ENCODE measurements at regions not wholly inside any gene's neighbourhood (a gene's known extent, or its start where the extent isn't known, plus 50 kb on each side); places are given as distances from the start of the nearest gene placed in this dataset.

DNA sequence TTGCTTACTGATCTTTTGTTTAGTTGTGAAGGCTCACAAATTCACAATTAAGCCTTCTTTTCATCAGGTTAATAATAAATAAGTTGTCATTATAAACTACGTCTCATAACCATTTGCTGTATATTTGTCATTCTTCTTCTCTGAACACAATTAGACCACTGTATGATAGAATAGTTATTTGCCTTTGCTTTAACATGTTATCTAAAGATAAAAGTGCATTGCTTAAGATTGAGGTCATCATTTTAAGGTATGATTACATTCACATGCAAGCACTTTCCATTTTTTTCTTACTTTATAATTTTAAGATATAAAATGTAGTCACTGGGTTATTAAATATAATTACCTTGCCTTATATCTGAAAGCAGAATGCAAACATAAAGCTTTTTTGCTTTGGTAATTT, 80.1 kb upstream of the GLS start:
- no peak overlapping the region for H3K27ac ChIP-seq (ENCODE audit: low read length)
- H3K36me3 ChIP-seq (ENCODE audit: control insufficient read depth, insufficient read depth, low read length) = no peaks in the 10 kb centered on the region
- in situ Hi-C loops (cut with HindIII; ENCODE audit: low pct_unique_long_range_greater_than_20kb, low sequenced_read_pairs) = no loop called here
- POLR2A ChIA-PET = no interaction called here
- DNase-seq (ENCODE audit: low read depth, low spot score) (no peak), ATAC-seq (no peak)
- no peaks in the 10 kb centered on the region for H3K9me3 ChIP-seq (ENCODE audit: control insufficient read depth, insufficient read depth, low read depth, low read length)
- H3K4me1 ChIP-seq (ENCODE audit: control insufficient read depth, insufficient read depth, low read length) = no peaks in the 10 kb centered on the region
- intact Hi-C loops (cut with micrococcal nuclease; ENCODE audit: unreplicated experiment) = loop anchor here (10.0 kb wide), 1 partner anchor 416 kb away; no protein-coding TSS in a partner anchor
- no TSS peak for BruUV-seq (replicated peaks)
- no peaks in the 10 kb centered on the region for H3K27me3 ChIP-seq (ENCODE audit: control insufficient read depth, insufficient read depth, low read length)
- CTCF ChIA-PET = no interaction called here
- H3K4me3 ChIP-seq (ENCODE audit: low read depth in 2 of 2, low read length in 2 of 2) = no peak overlapping the region
- TF ChIP-seq TCF7L2 (IDR thresholded peaks at IDR 0.05; ENCODE audit: low read depth, low read length) (no peak), POLR2AphosphoS5 (IDR thresholded peaks at IDR 0.05; ENCODE audit: low read depth, low read length) (no peak), SIN3A (IDR thresholded peaks at IDR 0.05; ENCODE audit: borderline replicate concordance, insufficient read depth, low read depth, low read length) (no peak)
- TF ChIP-seq, protein P1, sequence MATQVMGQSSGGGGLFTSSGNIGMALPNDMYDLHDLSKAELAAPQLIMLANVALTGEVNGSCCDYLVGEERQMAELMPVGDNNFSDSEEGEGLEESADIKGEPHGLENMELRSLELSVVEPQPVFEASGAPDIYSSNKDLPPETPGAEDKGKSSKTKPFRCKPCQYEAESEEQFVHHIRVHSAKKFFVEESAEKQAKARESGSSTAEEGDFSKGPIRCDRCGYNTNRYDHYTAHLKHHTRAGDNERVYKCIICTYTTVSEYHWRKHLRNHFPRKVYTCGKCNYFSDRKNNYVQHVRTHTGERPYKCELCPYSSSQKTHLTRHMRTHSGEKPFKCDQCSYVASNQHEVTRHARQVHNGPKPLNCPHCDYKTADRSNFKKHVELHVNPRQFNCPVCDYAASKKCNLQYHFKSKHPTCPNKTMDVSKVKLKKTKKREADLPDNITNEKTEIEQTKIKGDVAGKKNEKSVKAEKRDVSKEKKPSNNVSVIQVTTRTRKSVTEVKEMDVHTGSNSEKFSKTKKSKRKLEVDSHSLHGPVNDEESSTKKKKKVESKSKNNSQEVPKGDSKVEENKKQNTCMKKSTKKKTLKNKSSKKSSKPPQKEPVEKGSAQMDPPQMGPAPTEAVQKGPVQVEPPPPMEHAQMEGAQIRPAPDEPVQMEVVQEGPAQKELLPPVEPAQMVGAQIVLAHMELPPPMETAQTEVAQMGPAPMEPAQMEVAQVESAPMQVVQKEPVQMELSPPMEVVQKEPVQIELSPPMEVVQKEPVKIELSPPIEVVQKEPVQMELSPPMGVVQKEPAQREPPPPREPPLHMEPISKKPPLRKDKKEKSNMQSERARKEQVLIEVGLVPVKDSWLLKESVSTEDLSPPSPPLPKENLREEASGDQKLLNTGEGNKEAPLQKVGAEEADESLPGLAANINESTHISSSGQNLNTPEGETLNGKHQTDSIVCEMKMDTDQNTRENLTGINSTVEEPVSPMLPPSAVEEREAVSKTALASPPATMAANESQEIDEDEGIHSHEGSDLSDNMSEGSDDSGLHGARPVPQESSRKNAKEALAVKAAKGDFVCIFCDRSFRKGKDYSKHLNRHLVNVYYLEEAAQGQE (IDR thresholded peaks at IDR 0.05; ENCODE audit: insufficient read depth in 1 of 2, low read depth in 2 of 2, low read length in 1 of 2) = no peak
- TF ChIP-seq, protein P2, sequence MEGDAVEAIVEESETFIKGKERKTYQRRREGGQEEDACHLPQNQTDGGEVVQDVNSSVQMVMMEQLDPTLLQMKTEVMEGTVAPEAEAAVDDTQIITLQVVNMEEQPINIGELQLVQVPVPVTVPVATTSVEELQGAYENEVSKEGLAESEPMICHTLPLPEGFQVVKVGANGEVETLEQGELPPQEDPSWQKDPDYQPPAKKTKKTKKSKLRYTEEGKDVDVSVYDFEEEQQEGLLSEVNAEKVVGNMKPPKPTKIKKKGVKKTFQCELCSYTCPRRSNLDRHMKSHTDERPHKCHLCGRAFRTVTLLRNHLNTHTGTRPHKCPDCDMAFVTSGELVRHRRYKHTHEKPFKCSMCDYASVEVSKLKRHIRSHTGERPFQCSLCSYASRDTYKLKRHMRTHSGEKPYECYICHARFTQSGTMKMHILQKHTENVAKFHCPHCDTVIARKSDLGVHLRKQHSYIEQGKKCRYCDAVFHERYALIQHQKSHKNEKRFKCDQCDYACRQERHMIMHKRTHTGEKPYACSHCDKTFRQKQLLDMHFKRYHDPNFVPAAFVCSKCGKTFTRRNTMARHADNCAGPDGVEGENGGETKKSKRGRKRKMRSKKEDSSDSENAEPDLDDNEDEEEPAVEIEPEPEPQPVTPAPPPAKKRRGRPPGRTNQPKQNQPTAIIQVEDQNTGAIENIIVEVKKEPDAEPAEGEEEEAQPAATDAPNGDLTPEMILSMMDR (IDR thresholded peaks at IDR 0.05) = no peak

DNA sequence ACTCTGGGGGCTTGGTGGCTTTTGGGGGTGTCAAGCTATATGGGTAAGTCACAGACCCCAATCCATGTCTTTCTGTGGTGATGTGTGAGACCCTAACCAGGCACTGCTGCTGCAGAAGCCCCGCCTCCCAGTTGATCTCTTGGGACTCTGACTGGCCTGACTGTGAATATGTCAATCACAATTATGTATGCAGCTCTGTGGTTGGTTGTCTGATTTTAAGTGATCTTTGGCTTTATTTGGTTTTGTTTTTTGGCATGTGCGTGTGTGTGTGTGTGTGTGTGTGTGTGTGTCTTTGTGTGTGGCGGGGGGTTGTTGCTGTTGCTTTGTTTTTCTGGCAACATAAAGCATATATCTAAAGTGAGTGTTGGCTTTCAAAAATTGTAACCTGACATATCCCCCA, 78.5 kb upstream of the GLS start:
- CTCF ChIA-PET = interaction anchor here (0.6 kb wide), 1 partner anchor 456 kb away, joined by 6 read pairs; no protein-coding TSS in a partner anchor
- Histone ChIP-seq H3K36me3 (ENCODE audit: control insufficient read depth, insufficient read depth, low read length) (no peaks in the 10 kb centered on the region), H3K9me3 (ENCODE audit: control insufficient read depth, insufficient read depth, low read depth, low read length) (no peaks in the 10 kb centered on the region), H3K27ac (ENCODE audit: low read length) (no peak overlapping the region), H3K27me3 (ENCODE audit: control insufficient read depth, insufficient read depth, low read length) (no peaks in the 10 kb centered on the region), H3K4me1 (ENCODE audit: control insufficient read depth, insufficient read depth, low read length) (no peaks in the 10 kb centered on the region), H3K4me3 (ENCODE audit: low read depth in 2 of 2, low read length in 2 of 2) (no peak overlapping the region)
- POLR2A ChIA-PET = no interaction called here
- DNase-seq (ENCODE audit: low read depth, low spot score) = no peak
- intact Hi-C loops (cut with micrococcal nuclease; ENCODE audit: unreplicated experiment) = loop anchor here (10.0 kb wide), 1 partner anchor 417 kb away; no protein-coding TSS in a partner anchor
- in situ Hi-C loops (cut with HindIII; ENCODE audit: low pct_unique_long_range_greater_than_20kb, low sequenced_read_pairs) = no loop called here
- TF ChIP-seq POLR2AphosphoS5 (IDR thresholded peaks at IDR 0.05; ENCODE audit: low read depth, low read length) (no peak), TCF7L2 (IDR thresholded peaks at IDR 0.05; ENCODE audit: low read depth, low read length) (no peak)
- no TSS peak for BruUV-seq (replicated peaks)
- ATAC-seq = no peak

DNA sequence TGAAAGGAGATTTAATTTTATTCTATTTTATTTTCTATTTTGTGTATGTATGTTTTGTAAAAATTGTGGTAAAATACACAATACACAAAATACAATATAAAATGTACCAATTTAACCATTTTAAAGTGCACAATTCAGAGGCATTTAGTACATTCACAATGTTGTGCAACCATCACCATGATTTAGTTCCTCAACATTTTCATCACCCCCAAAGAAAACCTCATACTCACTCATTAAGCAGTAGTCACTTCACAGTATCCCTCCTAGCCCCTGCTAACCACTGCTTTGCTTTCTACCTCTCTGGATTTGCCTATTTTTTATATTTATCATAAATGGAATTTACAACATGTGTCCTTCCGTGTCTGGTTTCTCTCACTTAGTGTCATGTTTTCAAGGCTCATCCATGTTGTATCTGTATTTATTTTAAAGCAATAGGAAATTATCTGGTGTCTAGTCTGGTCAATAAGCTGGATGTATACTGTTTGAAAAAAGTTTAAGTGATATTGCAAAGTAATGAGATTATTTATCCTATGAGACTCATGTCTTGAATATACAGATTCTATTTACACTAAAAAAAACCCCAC, 77.9 kb upstream of the GLS start:
- ATAC-seq = no peak
- TF ChIP-seq POLR2AphosphoS5 (IDR thresholded peaks at IDR 0.05; ENCODE audit: low read depth, low read length) (no peak), SIN3A (IDR thresholded peaks at IDR 0.05; ENCODE audit: borderline replicate concordance, insufficient read depth, low read depth, low read length) (no peak), TCF7L2 (IDR thresholded peaks at IDR 0.05; ENCODE audit: low read depth, low read length) (no peak)
- TF ChIP-seq, protein P2 (IDR thresholded peaks at IDR 0.05) = no peak
- TF ChIP-seq, protein P1 (IDR thresholded peaks at IDR 0.05; ENCODE audit: insufficient read depth in 1 of 2, low read depth in 2 of 2, low read length in 1 of 2) = no peak
- H3K27ac ChIP-seq (ENCODE audit: low read length) = no peak overlapping the region
- no peak overlapping the region for H3K4me3 ChIP-seq (ENCODE audit: low read depth in 2 of 2, low read length in 2 of 2)
- no peaks in the 10 kb centered on the region for H3K36me3 ChIP-seq (ENCODE audit: control insufficient read depth, insufficient read depth, low read length)
- CTCF ChIA-PET = no interaction called here
- DNase-seq (ENCODE audit: low read depth, low spot score) = no peak
- POLR2A ChIA-PET = no interaction called here
- H3K9me3 ChIP-seq (ENCODE audit: control insufficient read depth, insufficient read depth, low read depth, low read length) = no peaks in the 10 kb centered on the region
- intact Hi-C loops (cut with micrococcal nuclease; ENCODE audit: unreplicated experiment) = loop anchor here (10.0 kb wide), 1 partner anchor 418 kb away; no protein-coding TSS in a partner anchor
- H3K27me3 ChIP-seq (ENCODE audit: control insufficient read depth, insufficient read depth, low read length) = no peaks in the 10 kb centered on the region
- BruUV-seq (replicated peaks) = no TSS peak
- H3K4me1 ChIP-seq (ENCODE audit: control insufficient read depth, insufficient read depth, low read length) = no peaks in the 10 kb centered on the region
- in situ Hi-C loops (cut with HindIII; ENCODE audit: low pct_unique_long_range_greater_than_20kb, low sequenced_read_pairs) = no loop called here

All from Panc1 (cell line).